ENCODE measurements at regions not wholly inside any gene's neighbourhood (a gene's known extent, or its start where the extent isn't known, plus 50 kb on each side); places are given as distances from the start of the nearest gene placed in this dataset.

- H3K27me3 ChIP-seq, result no peaks in the 10 kb centered on the region
- no peaks in the 10 kb centered on the region for H3K79me2 ChIP-seq
- no peak overlapping the region for H3K27ac ChIP-seq
- H3K4me1 ChIP-seq (ENCODE audit: insufficient read depth), result no peaks in the 10 kb centered on the region
- no peak overlapping the region for H3K4me2 ChIP-seq
- H2AFZ ChIP-seq, result no peak overlapping the region
- no peaks in the 10 kb centered on the region for H3K36me3 ChIP-seq (replicated peaks; ENCODE audit: insufficient read depth, low read depth)
- DNase-seq (ENCODE audit: low spot score), result no peak
- H3K4me3 ChIP-seq, result no peak overlapping the region
- H3K9me2 ChIP-seq (replicated peaks; ENCODE audit: insufficient read depth), result no peaks in the 10 kb centered on the region
- 79% methylated on average over 4 of the region's 4 CpGs for WGBS (ENCODE audit: low lambda C conversion rate, missing lambda C conversion rate)
- no peak for TF ChIP-seq EZH2phosphoT487 (IDR thresholded peaks at IDR 0.05; ENCODE audit: low read depth, severe bottlenecking, unreplicated experiment)
- TF ChIP-seq, protein P1, sequence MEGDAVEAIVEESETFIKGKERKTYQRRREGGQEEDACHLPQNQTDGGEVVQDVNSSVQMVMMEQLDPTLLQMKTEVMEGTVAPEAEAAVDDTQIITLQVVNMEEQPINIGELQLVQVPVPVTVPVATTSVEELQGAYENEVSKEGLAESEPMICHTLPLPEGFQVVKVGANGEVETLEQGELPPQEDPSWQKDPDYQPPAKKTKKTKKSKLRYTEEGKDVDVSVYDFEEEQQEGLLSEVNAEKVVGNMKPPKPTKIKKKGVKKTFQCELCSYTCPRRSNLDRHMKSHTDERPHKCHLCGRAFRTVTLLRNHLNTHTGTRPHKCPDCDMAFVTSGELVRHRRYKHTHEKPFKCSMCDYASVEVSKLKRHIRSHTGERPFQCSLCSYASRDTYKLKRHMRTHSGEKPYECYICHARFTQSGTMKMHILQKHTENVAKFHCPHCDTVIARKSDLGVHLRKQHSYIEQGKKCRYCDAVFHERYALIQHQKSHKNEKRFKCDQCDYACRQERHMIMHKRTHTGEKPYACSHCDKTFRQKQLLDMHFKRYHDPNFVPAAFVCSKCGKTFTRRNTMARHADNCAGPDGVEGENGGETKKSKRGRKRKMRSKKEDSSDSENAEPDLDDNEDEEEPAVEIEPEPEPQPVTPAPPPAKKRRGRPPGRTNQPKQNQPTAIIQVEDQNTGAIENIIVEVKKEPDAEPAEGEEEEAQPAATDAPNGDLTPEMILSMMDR (IDR thresholded peaks at IDR 0.05; ENCODE audit: poor library complexity), result no peak
- no peak for TF ChIP-seq EZH2 (IDR thresholded peaks at IDR 0.05; ENCODE audit: borderline replicate concordance)
- no peaks in the 10 kb centered on the region for H3K9me3 ChIP-seq (ENCODE audit: low read depth)
- no peaks in the 10 kb centered on the region for H4K20me1 ChIP-seq (ENCODE audit: insufficient read depth, poor library complexity, severe bottlenecking)
Observed at GRCh38 chr12:115090783-115091182, 406.8 kb upstream of the TBX3 start.

- Histone ChIP-seq H3K79me2 (no peaks in the 10 kb centered on the region), H2AFZ (no peak overlapping the region), H3K4me3 (no peak overlapping the region), H4K20me1 (ENCODE audit: insufficient read depth, poor library complexity, severe bottlenecking) (no peaks in the 10 kb centered on the region), H3K27ac (peak overlapping the region; percentile 50), H3K4me1 (ENCODE audit: insufficient read depth) (no peaks in the 10 kb centered on the region), H3K9me2 (replicated peaks; ENCODE audit: insufficient read depth) (no peaks in the 10 kb centered on the region), H3K27me3 (no peaks in the 10 kb centered on the region), H3K36me3 (replicated peaks; ENCODE audit: insufficient read depth, low read depth) (no peaks in the 10 kb centered on the region), H3K9me3 (ENCODE audit: low read depth) (no peaks in the 10 kb centered on the region), H3K4me2 (no peak overlapping the region)
- peak; percentile 61 for DNase-seq (ENCODE audit: low spot score)
- TF ChIP-seq EZH2 (IDR thresholded peaks at IDR 0.05; ENCODE audit: borderline replicate concordance) (no peak), EZH2phosphoT487 (IDR thresholded peaks at IDR 0.05; ENCODE audit: low read depth, severe bottlenecking, unreplicated experiment) (no peak)
- TF ChIP-seq, protein P1 (IDR thresholded peaks at IDR 0.05; ENCODE audit: poor library complexity), result no peak
- 62% methylated on average over 13 of the region's 13 CpGs for WGBS (ENCODE audit: low lambda C conversion rate, missing lambda C conversion rate)
Observed at GRCh38 chr12:115088995-115089841, 405.2 kb upstream of the TBX3 start.

- Histone ChIP-seq H3K27me3 (no peaks in the 10 kb centered on the region), H2AFZ (no peak overlapping the region), H3K9me2 (replicated peaks; ENCODE audit: insufficient read depth) (no peaks in the 10 kb centered on the region), H3K4me1 (ENCODE audit: insufficient read depth) (no peaks in the 10 kb centered on the region), H3K79me2 (no peaks in the 10 kb centered on the region), H3K9me3 (ENCODE audit: low read depth) (no peaks in the 10 kb centered on the region), H4K20me1 (ENCODE audit: insufficient read depth, poor library complexity, severe bottlenecking) (no peaks in the 10 kb centered on the region), H3K27ac (peak overlapping the region; percentile 50), H3K4me3 (no peak overlapping the region), H3K36me3 (replicated peaks; ENCODE audit: insufficient read depth, low read depth) (no peaks in the 10 kb centered on the region), H3K4me2 (no peak overlapping the region)
- peak; percentile 24 for DNase-seq (ENCODE audit: low spot score)
- TF ChIP-seq EZH2phosphoT487 (IDR thresholded peaks at IDR 0.05; ENCODE audit: low read depth, severe bottlenecking, unreplicated experiment) (no peak), EZH2 (IDR thresholded peaks at IDR 0.05; ENCODE audit: borderline replicate concordance) (no peak)
- TF ChIP-seq, protein P1 (IDR thresholded peaks at IDR 0.05; ENCODE audit: poor library complexity), result no peak
- 85% methylated on average over 3 of the region's 3 CpGs for WGBS (ENCODE audit: low lambda C conversion rate, missing lambda C conversion rate)
Observed at GRCh38 chr12:115088328-115088994, 404.5 kb upstream of the TBX3 start.

Measured in hepatocyte (in vitro differentiated cells).